HK-2 (cell line): ENCODE measurements at regions not wholly inside any gene's neighbourhood (a gene's known extent, or its start where the extent isn't known, plus 50 kb on each side); places are given as distances from the start of the nearest gene placed in this dataset.
"Not testable (repeated sequence)": the region's sequence is repeated elsewhere in the genome, so short reads cannot be mapped to it uniquely, and the experiment has no call there.

ENCODE experiments used
- DNase-seq: peaks from one replicate; pipeline ENCODE4 v3.0.0-alpha.2; 2018; ENCODE audit not compliant: unreplicated experiment

DNA sequence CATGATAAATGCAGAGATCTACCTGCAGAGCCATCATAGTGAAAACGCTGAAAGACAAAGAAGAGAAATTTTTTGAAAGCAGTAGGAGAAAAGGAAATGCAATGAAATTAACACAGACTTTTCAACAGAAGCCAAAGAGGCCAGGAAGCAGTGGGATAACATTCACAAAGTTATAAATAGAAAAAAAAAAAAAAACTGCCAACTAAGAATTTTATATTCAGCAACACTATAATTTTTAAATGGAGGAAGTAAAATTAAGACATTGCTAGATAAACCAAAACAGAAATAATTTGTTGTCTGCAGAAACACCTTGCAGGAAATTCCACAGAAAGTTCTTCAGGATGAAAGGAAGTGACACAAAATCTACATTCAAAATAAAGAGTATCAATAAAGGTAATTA, 591.5 kb upstream of the ID4 start:
- no peak for DNase-seq

DNA sequence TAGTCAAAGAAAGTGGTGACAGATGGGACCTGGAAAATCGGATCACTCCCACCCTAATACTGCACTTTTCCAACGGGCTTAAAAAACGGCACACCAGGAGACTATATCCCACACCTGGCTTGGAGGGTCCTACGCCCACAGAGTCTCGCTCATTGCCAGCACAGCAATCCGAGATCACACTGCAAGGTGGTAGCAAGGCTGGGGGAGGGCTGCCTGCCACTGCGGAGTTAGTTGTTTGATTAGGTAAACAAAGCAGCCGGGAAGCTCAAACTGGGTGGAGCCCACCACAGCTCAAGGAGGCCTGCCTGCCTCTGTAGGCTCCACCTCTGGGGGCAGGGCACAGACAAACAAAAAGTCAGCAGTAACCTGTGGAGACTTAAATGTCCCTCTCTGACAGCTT, 590.0 kb upstream of the ID4 start:
- not testable (repeated sequence) for DNase-seq

DNA sequence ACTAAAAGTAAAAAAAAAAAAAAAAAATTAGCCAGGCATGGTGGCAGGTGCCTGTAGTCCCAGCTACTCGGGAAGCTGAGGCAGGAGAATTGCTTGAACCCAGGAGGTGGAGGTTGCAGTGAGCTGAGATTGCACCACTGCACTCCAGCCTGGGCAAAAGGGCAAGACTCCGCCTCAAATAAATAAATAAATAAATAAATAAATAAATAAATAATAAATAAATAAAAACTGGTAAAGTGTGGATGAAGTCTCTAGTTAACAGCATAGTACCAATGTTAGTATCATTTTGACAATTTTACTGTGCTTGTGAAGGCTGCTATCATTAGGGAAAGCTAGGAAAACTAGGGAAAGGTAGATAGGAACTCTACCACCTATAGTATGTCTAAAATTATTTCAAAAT, 581.0 kb upstream of the ID4 start:
- DNase-seq: not testable (repeated sequence)

DNA sequence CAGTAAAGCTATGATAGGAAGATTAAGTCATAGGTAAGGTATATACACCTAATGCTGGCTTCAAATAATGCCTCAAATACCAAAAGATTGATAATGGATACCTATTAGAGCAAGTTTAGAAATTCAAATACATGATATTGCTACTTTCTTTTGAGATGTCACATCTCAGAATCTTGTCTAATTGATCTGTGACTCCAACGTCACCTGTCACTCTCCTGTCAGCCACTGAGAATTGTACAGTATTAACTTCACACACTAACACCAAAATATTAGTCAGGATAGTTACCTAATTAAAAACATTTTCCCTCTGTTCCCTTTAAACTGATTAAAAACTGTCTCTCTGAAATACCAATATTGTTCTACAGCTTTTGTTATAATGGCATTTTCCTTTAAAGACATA, 575.5 kb upstream of the ID4 start:
- no peak for DNase-seq

DNA sequence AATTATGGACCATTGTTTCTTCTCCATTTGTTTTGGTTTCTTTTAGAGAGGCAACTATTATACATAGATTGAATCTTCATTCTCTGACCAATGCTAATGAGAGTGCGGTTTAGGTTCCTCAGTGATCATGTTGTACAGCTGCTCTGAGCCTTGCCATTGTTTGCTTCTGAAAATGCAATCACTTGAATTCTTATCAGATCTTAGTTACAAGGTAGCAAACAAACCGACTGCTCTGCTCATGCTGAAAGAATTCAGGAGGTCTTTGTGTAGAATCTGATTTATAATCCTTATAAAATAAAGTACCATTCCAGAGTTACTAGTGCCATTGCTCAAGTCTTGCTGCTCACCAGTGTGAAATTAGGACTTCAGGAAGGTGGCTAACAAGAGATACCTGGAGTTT, 569.1 kb upstream of the ID4 start:
- DNase-seq: no peak

DNA sequence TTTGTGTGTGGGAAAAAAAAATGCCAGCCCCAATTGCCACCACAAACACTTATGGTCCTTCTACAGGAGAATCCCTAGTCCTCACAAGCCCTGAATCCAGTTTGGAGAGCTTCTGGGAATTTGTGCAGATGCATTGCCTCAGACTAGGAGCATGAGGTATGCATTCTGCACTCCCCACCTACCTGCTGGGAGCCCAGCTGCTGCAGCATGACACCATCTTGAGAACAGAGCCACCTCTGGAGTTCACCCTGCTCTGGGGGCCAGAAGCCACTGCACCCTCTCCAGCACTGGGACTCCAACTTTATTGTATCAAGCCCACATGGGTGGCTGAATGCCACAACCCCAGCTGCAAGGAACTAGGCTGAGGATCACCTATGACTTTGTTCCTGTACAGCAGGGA, 568.5 kb upstream of the ID4 start:
- DNase-seq: no peak

DNA sequence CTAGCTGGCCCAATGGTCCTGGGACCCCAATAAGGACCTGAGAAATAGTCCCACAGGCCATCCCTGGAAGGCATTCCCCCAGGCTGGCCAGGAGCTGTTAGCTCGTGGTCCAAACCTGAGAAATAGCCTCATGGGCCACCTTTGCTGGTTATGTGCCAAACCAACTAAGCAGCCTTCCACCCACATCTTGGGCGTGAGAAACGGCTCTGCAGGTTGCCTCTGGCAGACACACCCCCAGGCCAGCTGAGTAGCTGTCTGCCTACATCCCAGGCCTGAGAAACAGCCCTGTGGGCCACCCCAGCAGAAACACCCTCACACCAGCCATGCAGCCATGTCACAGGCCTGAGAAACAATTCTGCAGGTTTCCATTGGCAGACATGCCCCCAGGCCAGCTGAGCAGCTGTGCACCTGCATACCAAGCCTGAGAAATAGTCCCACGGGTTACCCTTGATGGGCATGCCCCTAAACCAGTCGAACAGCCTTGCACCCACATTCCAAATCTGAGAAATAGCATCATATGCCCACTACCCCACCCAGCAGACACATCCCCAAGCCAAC, 567.8 kb upstream of the ID4 start:
- DNase-seq: no peak

DNA sequence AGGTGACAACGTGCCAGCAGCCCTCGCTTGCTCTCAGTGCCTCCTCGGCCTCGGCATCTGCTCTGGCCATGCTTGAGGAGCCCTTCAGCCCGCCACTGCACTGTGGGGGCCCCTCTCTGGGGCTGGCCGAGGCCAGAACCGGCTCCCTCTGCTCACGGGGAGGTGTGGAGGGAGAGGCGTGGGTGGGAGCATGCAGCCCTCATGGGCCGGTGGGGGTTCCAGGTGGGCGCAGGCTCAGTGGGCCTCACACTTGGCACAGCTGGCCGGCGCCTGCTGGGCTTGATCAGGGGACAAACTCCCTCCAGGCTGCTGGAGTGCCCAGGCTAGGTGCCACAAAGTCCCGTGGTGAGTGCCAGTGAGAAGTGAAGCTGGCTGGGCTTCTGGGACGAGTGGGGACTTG, 566.6 kb upstream of the ID4 start:
- no peak for DNase-seq

DNA sequence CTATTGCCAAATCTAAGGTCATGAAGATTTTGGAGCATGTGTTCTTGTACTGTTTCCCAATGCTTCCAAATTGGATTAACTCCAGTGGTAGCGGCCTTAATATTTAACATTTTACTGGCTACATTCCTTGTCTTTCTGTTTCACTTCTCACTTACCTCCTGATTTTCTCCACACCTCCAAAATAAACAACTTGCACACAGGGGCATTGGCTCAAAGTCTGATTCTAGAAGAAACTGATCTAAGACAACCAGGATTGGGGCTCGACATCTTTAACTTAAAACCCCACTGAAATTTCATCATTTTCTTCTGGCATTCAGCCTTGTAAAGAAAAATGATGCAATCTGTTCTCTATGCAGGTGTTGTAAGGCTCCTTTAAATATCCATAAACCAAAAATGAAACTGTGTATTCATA, 557.9 kb upstream of the ID4 start:
- no peak for DNase-seq

DNA sequence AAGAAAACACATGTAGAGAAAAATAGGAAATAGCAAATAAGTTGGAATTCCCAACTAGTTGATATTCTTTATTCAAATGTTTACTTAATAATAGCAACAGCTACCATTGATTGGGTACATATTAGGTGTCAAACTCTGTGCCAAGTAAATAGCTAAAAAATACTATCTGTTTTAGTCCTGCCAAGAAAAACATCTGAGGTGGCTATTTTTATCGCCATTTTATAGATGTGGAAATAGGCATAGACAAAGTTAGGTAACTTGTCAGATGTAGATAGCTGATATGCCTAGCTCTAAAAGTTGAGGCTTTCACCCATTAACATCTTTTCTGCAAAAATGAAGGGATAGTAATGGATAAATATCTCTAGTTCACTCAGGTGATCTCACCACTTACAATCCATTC, 549.2 kb upstream of the ID4 start:
- no peak for DNase-seq

DNA sequence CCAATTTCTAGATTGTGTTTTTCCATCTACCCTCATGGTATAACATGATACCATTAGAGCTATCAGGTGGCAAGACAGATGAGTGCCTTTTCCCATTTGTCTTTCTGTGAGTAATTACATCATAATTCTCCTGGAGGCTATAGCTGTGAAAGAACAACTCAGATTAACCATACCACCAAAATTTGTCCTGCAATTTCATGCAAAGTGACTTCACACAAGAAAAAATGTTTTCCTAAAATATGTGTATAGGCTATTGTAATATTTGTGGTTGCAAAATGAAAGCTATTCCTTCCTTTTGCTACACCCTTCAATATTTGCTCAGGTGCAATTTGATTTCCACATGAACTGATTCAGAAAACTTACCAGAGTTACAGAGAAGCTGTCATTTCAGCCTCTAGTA, 547.7 kb upstream of the ID4 start:
- DNase-seq: no peak

DNA sequence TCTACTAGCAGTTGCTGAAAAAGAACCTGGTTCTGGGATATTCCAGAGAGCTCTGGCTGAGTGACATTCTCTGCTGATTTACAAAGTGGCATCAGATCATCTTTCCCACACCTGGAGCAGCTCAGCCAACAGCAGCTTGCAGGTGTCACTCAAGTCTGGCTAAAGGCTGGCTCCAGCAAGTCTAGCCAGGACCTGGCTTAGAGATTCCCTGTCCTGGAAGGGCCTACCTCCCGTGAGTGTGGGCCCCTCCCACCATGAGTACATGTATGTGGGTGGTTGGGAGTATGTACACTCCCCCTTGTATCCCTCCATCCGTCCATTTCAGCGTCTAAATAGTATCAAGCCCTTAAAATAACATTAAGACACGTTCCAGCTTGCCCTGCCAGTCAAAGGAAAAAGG, 539.3 kb upstream of the ID4 start:
- no peak for DNase-seq

DNA sequence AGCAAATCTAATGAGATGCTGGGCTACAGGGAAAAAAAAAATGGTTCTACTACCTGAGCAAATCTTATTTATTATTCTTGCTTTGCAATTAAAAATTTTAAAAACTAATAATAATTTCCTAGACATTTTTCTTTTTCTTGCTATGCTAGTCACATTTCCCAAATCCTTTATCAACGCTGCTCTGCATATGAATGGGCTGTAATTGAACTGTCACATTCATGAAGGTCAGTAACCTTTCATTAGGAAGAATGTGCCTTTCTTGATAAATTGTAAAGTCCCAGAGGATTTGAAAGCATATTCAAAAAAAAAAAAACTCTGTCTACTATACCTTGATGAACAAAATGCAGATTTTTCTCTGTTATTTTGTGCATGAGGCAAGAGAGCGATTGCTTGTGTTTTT, 538.7 kb upstream of the ID4 start:
- no peak for DNase-seq

DNA sequence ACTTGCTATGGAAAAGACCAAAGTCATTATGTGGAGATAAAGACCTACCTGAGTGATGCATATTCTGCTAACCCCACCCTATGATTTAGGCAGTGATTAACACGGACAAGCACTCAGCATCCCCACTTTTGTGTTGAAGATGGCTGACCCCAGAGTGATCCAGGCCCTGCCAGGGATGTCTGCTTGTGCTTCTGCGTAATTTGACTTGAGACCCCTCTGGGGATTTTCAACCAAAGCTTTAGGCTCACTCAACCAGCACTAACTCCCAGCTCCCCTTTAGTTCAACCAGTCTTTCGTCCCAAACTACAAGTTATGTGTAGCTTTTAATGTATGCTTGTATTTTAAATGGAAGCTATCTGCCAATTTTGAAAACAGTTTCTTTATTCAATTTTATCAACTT, 538.0 kb upstream of the ID4 start:
- DNase-seq: no peak

DNA sequence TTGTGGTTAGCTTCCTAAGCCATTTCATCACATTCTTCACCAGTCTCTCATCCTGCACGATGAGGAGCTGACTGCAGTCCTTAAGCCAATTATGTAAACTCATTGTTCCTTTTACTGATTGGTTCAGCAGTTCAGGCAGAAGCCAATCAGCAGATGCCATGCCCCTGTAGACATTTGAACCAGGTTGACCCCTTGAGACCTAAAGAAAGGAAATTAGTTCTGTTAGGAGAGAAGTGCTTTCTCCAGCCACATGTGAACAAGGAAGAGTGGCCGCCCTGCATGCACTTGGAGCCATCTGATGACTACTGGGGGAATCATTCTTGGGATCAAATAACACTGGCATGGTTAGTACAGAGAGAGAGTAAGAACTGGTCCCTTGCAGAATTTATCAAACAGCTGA, 535.2 kb upstream of the ID4 start:
- peak; percentile 34 for DNase-seq

DNA sequence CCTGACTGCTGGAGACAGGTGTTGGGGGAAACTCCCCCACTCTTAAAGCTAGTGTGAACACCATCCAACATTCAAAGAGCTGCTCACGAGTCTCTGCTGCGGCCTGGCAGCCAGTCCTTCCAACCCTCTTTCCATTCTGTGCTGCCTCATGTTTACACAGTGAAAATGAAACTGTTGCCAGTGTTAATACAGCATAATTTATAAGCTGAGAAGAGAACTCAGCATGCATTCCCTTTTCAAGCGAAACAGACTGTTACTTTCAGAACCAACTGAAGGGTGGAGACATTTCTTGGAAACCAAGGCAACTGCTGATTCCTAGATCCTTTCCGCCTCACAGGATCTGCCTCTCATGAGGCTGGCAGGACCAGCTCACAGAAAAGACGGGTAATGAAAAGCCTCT, 533.8 kb upstream of the ID4 start:
- no peak for DNase-seq

DNA sequence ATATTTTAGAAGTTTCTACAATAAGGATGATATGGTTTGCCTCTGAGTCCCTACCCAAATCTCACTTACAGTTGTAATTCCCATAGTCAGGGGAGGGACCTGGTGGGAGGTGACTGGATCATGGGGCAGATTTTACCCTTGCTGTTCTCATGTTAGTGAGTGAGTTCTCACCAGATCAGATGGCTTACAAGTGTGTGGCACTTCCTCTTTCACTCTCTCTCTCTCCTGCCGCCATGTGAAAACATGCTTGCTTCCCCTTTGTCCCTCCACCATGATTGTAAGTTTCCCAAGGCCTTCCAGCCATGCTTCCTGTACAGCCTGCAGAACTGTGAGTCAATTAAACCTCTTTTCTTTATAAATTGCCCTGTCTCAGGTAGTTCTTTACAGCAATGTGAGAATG, 527.5 kb upstream of the ID4 start:
- no peak for DNase-seq

DNA sequence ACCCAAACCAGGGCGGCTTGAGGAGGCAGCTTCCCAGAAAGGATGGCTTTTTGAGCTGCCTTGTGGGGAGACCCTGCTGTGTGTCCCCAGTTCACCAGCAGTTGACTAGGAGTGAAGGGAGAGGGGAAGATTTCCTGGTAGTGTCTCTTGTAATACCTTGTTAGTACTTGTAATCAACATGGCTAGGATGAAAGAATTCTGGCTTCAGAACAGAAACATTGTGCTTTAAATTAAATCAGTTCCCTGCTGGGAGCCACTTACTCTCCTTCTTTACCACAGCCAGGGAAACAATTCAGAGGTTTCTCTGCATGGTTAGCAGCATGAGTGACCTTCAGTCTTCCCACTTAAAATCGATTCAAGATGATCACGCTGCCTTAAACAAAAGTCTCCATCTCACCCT, 525.4 kb upstream of the ID4 start:
- no peak for DNase-seq

DNA sequence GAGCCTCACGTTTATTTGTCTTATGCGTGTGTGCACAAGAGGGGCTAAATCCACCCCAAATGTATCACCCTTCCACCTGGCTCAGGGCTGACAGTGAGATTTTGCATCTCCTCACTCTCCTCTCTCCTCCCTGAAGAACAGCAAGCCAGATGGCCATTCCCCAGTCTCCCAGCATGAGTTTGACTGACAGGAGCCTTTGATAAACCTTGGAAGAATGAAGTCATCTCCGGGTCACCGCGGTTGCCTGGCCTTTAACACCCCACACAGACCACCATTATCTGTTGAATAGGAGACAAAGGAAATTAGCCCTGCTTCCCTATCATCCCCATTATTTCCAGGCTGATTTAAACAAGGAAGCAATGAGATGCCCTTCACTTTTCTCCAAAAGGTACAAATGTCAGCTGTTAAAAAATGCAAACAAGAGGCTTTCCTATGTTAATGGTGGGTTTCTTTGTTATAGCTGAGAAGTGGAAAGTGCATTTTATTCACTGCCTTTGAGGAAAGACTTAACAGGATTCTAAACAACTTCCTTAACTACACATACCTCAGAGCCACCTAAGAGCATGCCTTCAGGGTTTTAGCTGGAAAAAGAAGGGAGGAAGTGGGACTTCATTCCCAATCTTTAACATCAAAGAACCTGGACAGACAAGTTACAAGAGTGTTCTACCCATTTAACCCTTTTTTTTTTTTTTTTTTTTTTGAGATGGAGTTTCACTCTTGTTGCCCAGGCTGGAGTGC, 524.8 kb upstream of the ID4 start:
- DNase-seq: no peak

DNA sequence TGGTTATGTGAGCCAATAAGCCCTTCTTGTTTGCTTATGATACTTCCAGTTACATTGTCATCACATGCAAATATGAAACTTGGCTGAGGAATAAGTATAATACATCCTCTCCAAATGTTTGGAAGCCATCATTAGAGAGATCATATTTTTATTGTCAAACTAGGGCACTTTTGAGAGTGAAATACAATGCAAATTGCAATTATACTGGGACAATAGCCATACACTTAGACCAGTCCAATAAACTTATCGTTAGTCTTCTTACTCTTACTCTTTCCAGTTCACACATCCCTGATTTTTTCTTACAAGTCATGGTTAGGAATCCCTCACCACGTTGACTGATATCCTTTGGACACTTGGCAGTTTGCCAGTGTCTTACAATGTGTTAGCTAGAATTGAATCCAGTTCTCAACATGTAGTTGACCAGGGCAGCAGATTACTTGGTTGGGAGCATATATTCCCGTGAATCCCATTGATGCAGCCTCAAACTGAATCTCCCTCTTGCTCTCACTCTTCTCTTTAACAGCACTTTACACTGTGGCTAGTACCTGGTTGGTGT, 519.7 kb upstream of the ID4 start:
- DNase-seq: no peak

DNA sequence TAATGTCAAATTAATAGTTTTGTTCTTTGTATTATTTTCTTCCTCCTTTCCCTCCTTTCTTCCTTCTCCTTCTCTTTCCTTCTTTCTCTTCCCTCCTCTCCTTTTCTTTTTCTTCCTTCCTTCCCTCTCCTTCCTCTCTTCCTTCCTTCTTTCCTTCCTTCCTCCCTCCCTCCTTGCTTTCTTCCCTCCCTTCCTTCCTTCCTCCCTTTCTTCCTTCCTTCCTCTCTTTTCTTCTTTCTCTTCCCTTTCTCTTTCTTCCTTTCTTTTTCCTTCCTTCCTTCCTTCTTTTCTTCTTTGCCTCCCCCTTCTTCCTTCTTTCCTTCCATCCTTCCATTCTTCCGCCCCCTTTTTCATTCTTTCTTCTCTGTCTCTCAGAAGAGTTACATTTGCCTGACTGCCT, 518.2 kb upstream of the ID4 start:
- no peak for DNase-seq

DNA sequence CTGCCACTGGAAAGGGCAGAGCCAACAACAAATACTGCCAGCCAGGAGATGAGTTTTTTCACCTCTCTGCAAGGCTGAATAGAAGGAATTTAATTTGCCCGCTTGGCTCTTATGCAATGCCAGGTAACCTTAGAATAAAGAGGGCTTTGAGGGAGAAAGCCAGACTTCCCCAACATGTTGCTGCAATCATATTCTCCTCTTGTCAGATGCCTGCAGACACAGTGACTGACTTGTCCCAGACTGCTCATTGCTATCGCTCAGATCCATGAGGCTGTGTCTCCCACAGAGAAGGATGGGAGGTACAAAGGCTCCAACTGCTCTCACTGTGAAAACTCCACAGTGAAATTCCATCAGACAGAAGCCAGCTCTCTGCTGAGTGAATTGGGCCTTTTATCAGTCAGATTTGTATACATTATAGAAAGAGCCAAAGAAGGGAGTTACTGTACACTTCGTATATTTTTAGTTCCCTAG, 517.0 kb upstream of the ID4 start:
- DNase-seq: no peak

DNA sequence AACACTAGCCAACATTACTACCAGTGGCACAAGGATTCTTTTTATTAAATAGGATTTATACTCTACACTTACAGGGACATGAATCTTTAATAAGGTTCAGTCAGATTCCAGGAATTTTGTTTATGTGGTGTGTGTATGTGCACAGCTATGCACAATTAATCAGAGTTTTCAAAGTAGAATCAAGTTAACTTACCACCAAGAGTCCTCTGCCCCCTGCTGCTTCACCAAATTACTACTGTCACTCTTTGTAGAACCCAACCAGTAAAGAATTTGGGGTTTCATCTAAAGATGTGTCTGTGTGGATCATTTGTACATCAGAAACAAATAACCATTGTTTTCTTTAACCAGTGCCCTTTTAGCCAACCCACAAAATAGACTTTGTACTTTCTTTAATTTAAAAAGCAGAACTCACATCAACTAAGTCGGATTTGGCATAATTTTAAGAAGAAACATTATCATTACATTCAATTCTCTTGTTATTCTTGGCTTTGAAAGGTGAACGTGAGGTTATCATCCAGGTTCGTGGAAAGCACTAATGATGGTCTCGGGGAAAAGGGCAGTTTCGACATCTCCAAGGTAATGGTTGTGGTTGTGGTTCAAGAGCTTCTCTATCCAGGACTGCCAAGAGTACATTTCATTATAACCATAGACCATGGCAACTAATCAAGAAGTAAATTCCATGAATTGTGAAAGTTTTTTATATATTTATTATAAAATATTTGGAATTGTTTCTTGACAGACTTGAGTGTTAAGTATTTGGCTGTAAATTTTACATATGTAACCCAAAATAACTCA, 514.3 kb upstream of the ID4 start:
- no peak for DNase-seq
